B cell (primary cell): ENCODE measurements at regions not wholly inside any gene's neighbourhood (a gene's known extent, or its start where the extent isn't known, plus 50 kb on each side); places are given as distances from the start of the nearest gene placed in this dataset.

ENCODE experiments used
- ATAC-seq: fragments of 200-7000 bp; cut with Tn5 transposase; one replicate; pipeline ENCODE4 v1.10.0; 2021; ENCODE audit warnings: low read depth, mild to moderate bottlenecking, moderate number of reproducible peaks, moderate library complexity
- CTCF ChIA-PET: fragments of 350-600 bp; sonication (Branson Sonifier 250); formaldehyde crosslinking; loops from one replicate; lab custom pipeline; 2021; ENCODE audit warnings: antibody characterized with exemption, inconsistent platforms; lab: Charles Lee
- POLR2A ChIA-PET: fragments of 350-600 bp; sonication (Branson Sonifier 250); formaldehyde crosslinking; loops from one replicate; lab custom pipeline; 2021; ENCODE audit warnings: antibody characterized with exemption; lab: Charles Lee
- DNase-seq: peaks from one replicate; pipeline ENCODE4 v3.0.0; 2013
- H2AFZ ChIP-seq: 2 replicates; pipeline ENCODE4 v1.6.1; 2012; ENCODE audit warnings: mild to moderate bottlenecking, low read depth, low read length; ENCODE audit not compliant: insufficient read depth, poor library complexity, severe bottlenecking
- H3K27ac ChIP-seq, 2 donors: 1 replicate in 1 of 2; 2 replicates in 1 of 2; pipeline ENCODE4 v1.5.1; 2012 to 2013; ENCODE audit warnings: low read length in 2 of 2, mild to moderate bottlenecking in 2 of 2, moderate library complexity in 1 of 2
- H3K27me3 ChIP-seq, 4 experiments: fragments of 200-600 bp in 1 of 4; sonication (generic) in 1 of 4; replicated peaks in 1 of 4; 1 replicate in 2 of 4; 2 replicates in 2 of 4; pipeline versions ENCODE4 v1.6.1 to v1.7.0; 2013 to 2016; ENCODE audit warnings: low read length in 3 of 4, mild to moderate bottlenecking in 2 of 4, mixed read lengths in 1 of 4, moderate library complexity in 1 of 4; ENCODE audit not compliant: insufficient read depth in 4 of 4, control insufficient read depth in 3 of 4; ENCODE audit errors: control extremely low read depth in 1 of 4
- H3K36me3 ChIP-seq, 2 experiments: replicated peaks in 1 of 2; 1 replicate in 1 of 2; 2 replicates in 1 of 2; pipeline versions ENCODE4 v1.6.1 to v1.7.1; 2013; ENCODE audit warnings: low read length in 1 of 2; ENCODE audit not compliant: insufficient read depth in 2 of 2, control insufficient read depth in 1 of 2; ENCODE audit errors: control extremely low read depth in 1 of 2, extremely low read depth in 1 of 2
- H3K4me1 ChIP-seq, 2 donors: fragments of 200-600 bp in 1 of 2; sonication (generic) in 1 of 2; 1 replicate in 1 of 2; 2 replicates in 1 of 2; pipeline versions ENCODE4 v1.5.1 to v1.6.1; 2013 to 2017; ENCODE audit warnings: low read length in 2 of 2; ENCODE audit not compliant: control insufficient read depth in 2 of 2, insufficient read depth in 2 of 2
- H3K4me2 ChIP-seq: replicated peaks from 2 replicates; pipeline ENCODE3; 2012; ENCODE audit warnings: mild to moderate bottlenecking, low read depth, low read length; ENCODE audit not compliant: poor library complexity, severe bottlenecking
- H3K4me3 ChIP-seq, 5 experiments: fragments of 200-600 bp in 1 of 5; sonication (generic) in 1 of 5; 1 replicate in 3 of 5; 2 replicates in 2 of 5; pipeline versions ENCODE4 v1.5.1 to v1.7.0; 2011 to 2016; ENCODE audit warnings: low read length in 4 of 5, mild to moderate bottlenecking in 4 of 5, low read depth in 2 of 5, control low read depth in 1 of 5, moderate library complexity in 1 of 5; ENCODE audit not compliant: insufficient read depth in 1 of 5; ENCODE audit errors: control extremely low read depth in 1 of 5, extremely low read depth in 1 of 5
- H3K79me2 ChIP-seq: fragments of 200-600 bp; sonication (generic); one replicate; pipeline ENCODE4 v1.6.0; 2016; ENCODE audit warnings: low read length; ENCODE audit not compliant: control insufficient read depth, insufficient read depth
- H3K9ac ChIP-seq: fragments of 200-600 bp; sonication (generic); 2 replicates; pipeline ENCODE4 v1.6.1; 2017; ENCODE audit warnings: mild to moderate bottlenecking, low read length, moderate library complexity
- H3K9me3 ChIP-seq, 3 donors: one replicate each; pipeline versions ENCODE4 v1.6.1 to v1.7.1; 2013; ENCODE audit warnings: low read length in 2 of 3; ENCODE audit not compliant: control insufficient read depth in 2 of 3, insufficient read depth in 1 of 3; ENCODE audit errors: control extremely low read depth in 1 of 3
- H4K20me1 ChIP-seq: 2 replicates; pipeline ENCODE4 v1.6.0; 2012; ENCODE audit warnings: mild to moderate bottlenecking, low read length; ENCODE audit not compliant: insufficient read depth, control insufficient read depth, poor library complexity, severe bottlenecking
- H3K27ac Mint-ChIP-seq: one replicate; pipeline ENCODE4 v1.8.0; 2021; ENCODE audit warnings: mixed read lengths
- H3K27me3 Mint-ChIP-seq: one replicate; pipeline ENCODE4 v1.8.0; 2021; ENCODE audit warnings: mixed read lengths
- H3K4me1 Mint-ChIP-seq: one replicate; pipeline ENCODE4 v1.8.0; 2021; ENCODE audit warnings: mixed read lengths
- H3K4me3 Mint-ChIP-seq: one replicate; pipeline ENCODE4 v1.8.0; 2021; ENCODE audit warnings: mixed read lengths
- H3K9me3 Mint-ChIP-seq: one replicate; pipeline ENCODE4 v1.8.0; 2022; ENCODE audit warnings: mixed read lengths; ENCODE audit not compliant: insufficient read depth
- EZH2 ChIP-seq: IDR thresholded peaks from 2 replicates; pipeline ENCODE4 v1.6.1; 2012; ENCODE audit warnings: borderline replicate concordance, low read depth, mild to moderate bottlenecking, moderate library complexity, low read length; ENCODE audit not compliant: insufficient read depth, poor library complexity, severe bottlenecking
- WGBS: methylation state at CpG from one replicate; pipeline ENCODE4 v1.1.5; 2013; ENCODE audit warnings: missing lambda C conversion rate; ENCODE audit not compliant: insufficient coverage; 5-methylcytosine and 5-hydroxymethylcytosine counted together
- intact Hi-C: fragments of 100-400 bp; cut with micrococcal nuclease; formaldehyde crosslinking; loops from one replicate; pipeline ENCODE4 v1.10.0; 2022
- TF ChIP-seq, protein P1 (sequence below): fragments of 200-600 bp; IDR thresholded peaks from one replicate; pipeline ENCODE4 v1.8.0; 2022; ENCODE audit warnings: antibody characterized with exemption, mild to moderate bottlenecking

DNA sequence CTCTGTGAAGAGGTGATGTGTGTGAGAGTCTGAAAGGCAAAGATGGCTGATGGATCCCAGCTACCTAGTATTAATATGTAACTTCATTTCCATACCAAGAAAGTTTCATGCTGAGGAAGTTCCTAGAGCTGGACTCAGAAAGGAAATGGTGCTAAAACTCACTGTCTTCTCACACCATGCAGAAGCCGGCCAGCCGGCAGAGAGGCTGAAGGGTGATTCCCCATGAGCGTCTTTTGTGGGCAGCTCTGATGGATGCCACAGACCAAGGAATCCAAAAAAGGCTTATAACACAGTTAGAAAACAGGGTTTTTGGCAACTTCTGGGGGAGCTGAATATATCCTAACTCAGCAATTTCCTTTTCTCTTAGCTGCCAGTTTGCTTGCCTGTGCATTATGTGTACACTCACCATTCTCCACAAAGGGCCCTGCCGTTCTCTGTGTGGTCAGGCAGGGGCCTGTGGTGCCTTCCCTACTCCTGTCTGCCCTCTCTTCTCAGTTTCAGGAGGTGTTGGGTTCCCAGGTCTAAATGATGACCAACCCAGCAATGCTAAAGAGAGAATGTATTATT is 289.4 kb downstream of the MTX2 start:
- Histone ChIP-seq H3K79me2 (no peaks in the 10 kb centered on the region), H4K20me1 (no peaks in the 10 kb centered on the region), H3K9ac (no peak overlapping the region), H3K36me3 (no peaks in the 10 kb centered on the region), H3K27me3 (peaks cover 0 to 18% (median 6%) of the 10 kb centered on the region in 4 experiments), H3K27ac (no peak overlapping the region), H3K4me2 (no peak overlapping the region), H3K9me3 (no peaks in the 10 kb centered on the region), H2AFZ (no peak overlapping the region), H3K4me1 (peaks cover 8 to 9% of the 10 kb centered on the region in 2 donors), H3K4me3 (no peak overlapping the region)
- DNase-seq (no peak), ATAC-seq (no peak)
- H3K27me3 Mint-ChIP-seq = peaks cover 59% of the 10 kb centered on the region
- CTCF ChIA-PET = interaction anchor here (1.0 kb wide), 1 partner anchor 431 kb away, joined by 3 read pairs; no protein-coding TSS in a partner anchor
- no peaks in the 10 kb centered on the region for H3K9me3 Mint-ChIP-seq
- TF ChIP-seq EZH2 = no peak
- TF ChIP-seq, protein P1, sequence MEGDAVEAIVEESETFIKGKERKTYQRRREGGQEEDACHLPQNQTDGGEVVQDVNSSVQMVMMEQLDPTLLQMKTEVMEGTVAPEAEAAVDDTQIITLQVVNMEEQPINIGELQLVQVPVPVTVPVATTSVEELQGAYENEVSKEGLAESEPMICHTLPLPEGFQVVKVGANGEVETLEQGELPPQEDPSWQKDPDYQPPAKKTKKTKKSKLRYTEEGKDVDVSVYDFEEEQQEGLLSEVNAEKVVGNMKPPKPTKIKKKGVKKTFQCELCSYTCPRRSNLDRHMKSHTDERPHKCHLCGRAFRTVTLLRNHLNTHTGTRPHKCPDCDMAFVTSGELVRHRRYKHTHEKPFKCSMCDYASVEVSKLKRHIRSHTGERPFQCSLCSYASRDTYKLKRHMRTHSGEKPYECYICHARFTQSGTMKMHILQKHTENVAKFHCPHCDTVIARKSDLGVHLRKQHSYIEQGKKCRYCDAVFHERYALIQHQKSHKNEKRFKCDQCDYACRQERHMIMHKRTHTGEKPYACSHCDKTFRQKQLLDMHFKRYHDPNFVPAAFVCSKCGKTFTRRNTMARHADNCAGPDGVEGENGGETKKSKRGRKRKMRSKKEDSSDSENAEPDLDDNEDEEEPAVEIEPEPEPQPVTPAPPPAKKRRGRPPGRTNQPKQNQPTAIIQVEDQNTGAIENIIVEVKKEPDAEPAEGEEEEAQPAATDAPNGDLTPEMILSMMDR = no peak
- WGBS = 77% methylated on average over 3 of the region's 4 CpGs
- H3K27ac Mint-ChIP-seq = no peak overlapping the region
- no peak overlapping the region for H3K4me3 Mint-ChIP-seq
- POLR2A ChIA-PET = no interaction called here
- peaks cover 8% of the 10 kb centered on the region for H3K4me1 Mint-ChIP-seq
- intact Hi-C loops = no loop called here

DNA sequence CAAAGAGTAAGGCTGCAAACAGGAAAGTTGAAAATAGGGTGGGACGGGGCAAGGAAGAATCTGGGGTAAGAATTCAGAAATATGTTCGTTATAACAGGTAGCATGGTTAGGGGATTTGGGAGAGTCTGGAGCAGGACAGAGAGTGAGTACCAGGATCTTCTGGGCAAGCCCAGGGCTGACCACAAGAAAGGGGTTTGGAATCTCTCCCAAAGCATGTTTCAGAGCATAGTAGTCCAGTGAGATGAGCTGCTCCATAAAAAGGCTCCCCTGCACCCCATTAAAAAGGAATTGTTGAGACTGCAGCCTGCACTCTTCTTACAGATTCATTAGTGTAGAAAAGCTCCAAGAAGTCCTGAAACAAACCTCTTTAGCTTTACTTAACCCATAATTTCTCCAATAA is 291.1 kb downstream of the MTX2 start:
- CTCF ChIA-PET = interaction anchor here (1.4 kb wide), 1 partner anchor 10 kb away, joined by 3 read pairs; no protein-coding TSS in a partner anchor
- WGBS = 100% methylated on average over 1 of the region's 2 CpGs

More for the DNA sequence above, 291.1 kb downstream of the MTX2 start:
- POLR2A ChIA-PET = no interaction called here
- intact Hi-C loops = no loop called here
- no peak for ATAC-seq
- Mint-ChIP-seq H3K4me3 (no peak overlapping the region), H3K27ac (no peak overlapping the region), H3K27me3 (peaks cover 55% of the 10 kb centered on the region), H3K4me1 (no peaks in the 10 kb centered on the region), H3K9me3 (no peaks in the 10 kb centered on the region)
- H2AFZ ChIP-seq = no peak overlapping the region
- no peaks in the 10 kb centered on the region for H3K9me3 ChIP-seq
- no peaks in the 10 kb centered on the region for H3K79me2 ChIP-seq
- TF ChIP-seq, protein P1 = no peak
- TF ChIP-seq EZH2 = no peak
- no peaks in the 10 kb centered on the region for H3K36me3 ChIP-seq
- H3K4me3 ChIP-seq = no peak overlapping the region
- no peak for DNase-seq
- H3K4me1 ChIP-seq = no peaks in the 10 kb centered on the region
- H3K27ac ChIP-seq = no peak overlapping the region
- H3K9ac ChIP-seq = no peak overlapping the region
- no peaks in the 10 kb centered on the region for H4K20me1 ChIP-seq
- peaks cover 0 to 15% (median 4%) of the 10 kb centered on the region in 4 experiments for H3K27me3 ChIP-seq
- H3K4me2 ChIP-seq = no peak overlapping the region
